HG03432 (cell line): ENCODE measurements at regions not wholly inside any gene's neighbourhood (a gene's known extent, or its start where the extent isn't known, plus 50 kb on each side); places are given as distances from the start of the nearest gene placed in this dataset.

Source experiments
- ATAC-seq: cut with Tn5 transposase; IDR thresholded peaks from one replicate; pipeline ENCODE4 v1.9.1; 2021; ENCODE audit warnings: mild to moderate bottlenecking, moderate library complexity; ENCODE audit not compliant: unreplicated experiment

GRCh38 chr12:77504466-77504865 is 326.2 kb upstream of the NAV3 start:
- ATAC-seq, result no peak

- no peak for ATAC-seq
Observed at GRCh38 chr12:77500089-77500488, 330.6 kb upstream of the NAV3 start.

GRCh38 chr12:77497647-77498046 is 333.0 kb upstream of the NAV3 start:
- no peak for ATAC-seq

- no peak for ATAC-seq
Observed at GRCh38 chr12:77496714-77497113, 334.0 kb upstream of the NAV3 start.

GRCh38 chr12:77494296-77494695 is 336.4 kb upstream of the NAV3 start:
- no peak for ATAC-seq

GRCh38 chr12:77493302-77494168 is 337.2 kb upstream of the NAV3 start:
- no peak for ATAC-seq

GRCh38 chr12:77492536-77492935 is 338.2 kb upstream of the NAV3 start:
- no peak for ATAC-seq

- no peak for ATAC-seq
Observed at GRCh38 chr12:77489331-77489970, 341.2 kb upstream of the NAV3 start.

GRCh38 chr12:77488041-77488620 is 342.6 kb upstream of the NAV3 start:
- ATAC-seq, result no peak

GRCh38 chr12:77486872-77487271 is 343.8 kb upstream of the NAV3 start:
- no peak for ATAC-seq

- no peak for ATAC-seq
Observed at GRCh38 chr12:77485961-77486854, 344.5 kb upstream of the NAV3 start.

- ATAC-seq, result no peak
Observed at GRCh38 chr12:77481687-77482086, 349.0 kb upstream of the NAV3 start.

- ATAC-seq, result no peak
Observed at GRCh38 chr12:77477907-77478533, 352.7 kb upstream of the NAV3 start.

- no peak for ATAC-seq
Observed at GRCh38 chr12:77471801-77472200, 358.9 kb upstream of the NAV3 start.

- no peak for ATAC-seq
Observed at GRCh38 chr12:77469578-77470333, 360.9 kb upstream of the NAV3 start.

GRCh38 chr12:77442633-77443032 is 377.3 kb upstream of the E2F7 start:
- no peak for ATAC-seq

- ATAC-seq, result no peak
Observed at GRCh38 chr12:77439749-77440148, 374.4 kb upstream of the E2F7 start.

- no peak for ATAC-seq
Observed at GRCh38 chr12:77438644-77439043, 373.3 kb upstream of the E2F7 start.

- no peak for ATAC-seq
Observed at GRCh38 chr12:77437206-77437605, 371.8 kb upstream of the E2F7 start.
